A549 (cell line): ENCODE measurements at regions not wholly inside any gene's neighbourhood (a gene's known extent, or its start where the extent isn't known, plus 50 kb on each side); places are given as distances from the start of the nearest gene placed in this dataset.

Experiments
- BHLHE40 ChIP-seq: IDR thresholded peaks from 2 replicates; pipeline ENCODE4 v1.6.1; 2012; ENCODE audit warnings: low read depth, low read length, inconsistent platforms
- ESRRA ChIP-seq: fragments of 150-350 bp; IDR thresholded peaks from 2 replicates; pipeline ENCODE4 v1.6.1; 2014; ENCODE audit warnings: mild to moderate bottlenecking, low read length, borderline replicate concordance
- JUN ChIP-seq, 2 experiments: fragments of >200 bp; sonication (Bioruptor Twin); formaldehyde crosslinking; IDR thresholded peaks; 2 replicates in 1 of 2; 3 replicates in 1 of 2; pipeline ENCODE4 v1.6.1; 2016 to 2017
- MAZ ChIP-seq: fragments of 150-350 bp; IDR thresholded peaks from 2 replicates; pipeline ENCODE4 v1.6.1; 2014; ENCODE audit warnings: antibody characterized with exemption, low read depth, low read length, borderline replicate concordance
- POLR2AphosphoS2 ChIP-seq: conservative IDR thresholded peaks from 2 replicates; pipeline ENCODE4 v1.6.1; 2012; ENCODE audit warnings: low read length, improper control_type of control experiment, inconsistent platforms
- RCOR1 ChIP-seq: fragments of 150-350 bp; IDR thresholded peaks from 2 replicates; pipeline ENCODE4 v1.6.1; 2014; ENCODE audit warnings: antibody characterized with exemption, low read length, low read depth
- REST ChIP-seq: fragments of 200-600 bp; sonication (generic); IDR thresholded peaks from 2 replicates; pipeline ENCODE4 v1.6.1; 2016; ENCODE audit warnings: antibody characterized with exemption, mild to moderate bottlenecking, moderate library complexity
- RFX5 ChIP-seq: fragments of 450-650 bp; IDR thresholded peaks from 2 replicates; pipeline ENCODE4 v1.7.1; 2014; ENCODE audit warnings: antibody characterized with exemption, mild to moderate bottlenecking, moderate library complexity
- SREBF2 ChIP-seq: fragments of 450-650 bp; IDR thresholded peaks from 2 replicates; pipeline ENCODE4 v1.6.1; 2014; ENCODE audit warnings: mild to moderate bottlenecking, moderate library complexity
- TP53 ChIP-seq: fragments of 250-450 bp; sonication (Bioruptor Pico); IDR thresholded peaks from 2 replicates; pipeline ENCODE4 v1.5.0; 2021; ENCODE audit warnings: mild to moderate bottlenecking, moderate library complexity
- ZFP36 ChIP-seq: fragments of 450-650 bp; IDR thresholded peaks from 2 replicates; pipeline ENCODE4 v1.6.1; 2014; ENCODE audit warnings: borderline replicate concordance; ENCODE audit not compliant: partially characterized antibody
- TF ChIP-seq, protein P1 (sequence below): fragments of >200 bp; sonication (Bioruptor Twin); formaldehyde crosslinking; IDR thresholded peaks from 3 replicates; pipeline ENCODE4 v1.5.1; 2016

DNA sequence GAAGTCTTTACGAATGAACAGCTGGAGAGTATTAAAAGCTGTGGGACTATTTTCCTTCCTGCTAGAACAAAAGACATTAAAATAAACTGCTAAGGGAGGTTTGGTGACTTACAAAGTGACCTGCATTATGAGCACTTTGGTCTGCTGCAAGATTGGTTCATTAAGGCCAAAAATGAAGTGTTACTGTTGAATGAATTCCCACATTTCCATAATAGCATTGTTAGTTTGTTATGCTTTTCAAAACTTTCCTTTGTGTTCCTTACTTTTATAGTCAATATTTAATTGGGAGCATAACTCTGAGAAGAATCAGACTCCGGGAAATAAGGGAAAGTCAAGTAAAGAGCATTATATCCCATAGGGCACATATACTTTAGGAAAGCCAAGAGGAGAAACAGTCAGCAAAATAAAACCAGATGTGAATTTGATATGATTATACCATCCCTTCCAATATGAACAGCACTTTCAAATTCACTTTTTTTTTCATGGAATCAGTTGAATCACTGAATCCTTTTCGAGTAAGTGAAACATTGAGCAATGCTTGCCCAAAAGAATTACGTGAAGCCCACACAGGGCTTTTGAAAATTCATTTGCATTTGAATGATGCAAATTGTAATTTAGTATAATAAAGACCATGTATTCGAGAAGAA lies 112.6 kb downstream of the KCTD12 start:
- TF ChIP-seq ESRRA (no peak), BHLHE40 (no peak), REST (no peak), SREBF2 (no peak), JUN (IDR thresholded peaks at IDR 0.05) (no peak), RFX5 (no peak), POLR2AphosphoS2 (no peak), RCOR1 (no peak), TP53 (CRISPR knock-in tag) (no peak), MAZ (no peak), ZFP36 (no peak)
- TF ChIP-seq, protein P1, sequence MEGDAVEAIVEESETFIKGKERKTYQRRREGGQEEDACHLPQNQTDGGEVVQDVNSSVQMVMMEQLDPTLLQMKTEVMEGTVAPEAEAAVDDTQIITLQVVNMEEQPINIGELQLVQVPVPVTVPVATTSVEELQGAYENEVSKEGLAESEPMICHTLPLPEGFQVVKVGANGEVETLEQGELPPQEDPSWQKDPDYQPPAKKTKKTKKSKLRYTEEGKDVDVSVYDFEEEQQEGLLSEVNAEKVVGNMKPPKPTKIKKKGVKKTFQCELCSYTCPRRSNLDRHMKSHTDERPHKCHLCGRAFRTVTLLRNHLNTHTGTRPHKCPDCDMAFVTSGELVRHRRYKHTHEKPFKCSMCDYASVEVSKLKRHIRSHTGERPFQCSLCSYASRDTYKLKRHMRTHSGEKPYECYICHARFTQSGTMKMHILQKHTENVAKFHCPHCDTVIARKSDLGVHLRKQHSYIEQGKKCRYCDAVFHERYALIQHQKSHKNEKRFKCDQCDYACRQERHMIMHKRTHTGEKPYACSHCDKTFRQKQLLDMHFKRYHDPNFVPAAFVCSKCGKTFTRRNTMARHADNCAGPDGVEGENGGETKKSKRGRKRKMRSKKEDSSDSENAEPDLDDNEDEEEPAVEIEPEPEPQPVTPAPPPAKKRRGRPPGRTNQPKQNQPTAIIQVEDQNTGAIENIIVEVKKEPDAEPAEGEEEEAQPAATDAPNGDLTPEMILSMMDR, result no peak
